HG03175 (cell line): ENCODE measurements at regions not wholly inside any gene's neighbourhood (a gene's known extent, or its start where the extent isn't known, plus 50 kb on each side); places are given as distances from the start of the nearest gene placed in this dataset.

Experiments
- ATAC-seq: cut with Tn5 transposase; IDR thresholded peaks from one replicate; pipeline ENCODE4 v1.9.1; 2021; ENCODE audit warnings: mild to moderate bottlenecking, moderate library complexity; ENCODE audit not compliant: unreplicated experiment

DNA sequence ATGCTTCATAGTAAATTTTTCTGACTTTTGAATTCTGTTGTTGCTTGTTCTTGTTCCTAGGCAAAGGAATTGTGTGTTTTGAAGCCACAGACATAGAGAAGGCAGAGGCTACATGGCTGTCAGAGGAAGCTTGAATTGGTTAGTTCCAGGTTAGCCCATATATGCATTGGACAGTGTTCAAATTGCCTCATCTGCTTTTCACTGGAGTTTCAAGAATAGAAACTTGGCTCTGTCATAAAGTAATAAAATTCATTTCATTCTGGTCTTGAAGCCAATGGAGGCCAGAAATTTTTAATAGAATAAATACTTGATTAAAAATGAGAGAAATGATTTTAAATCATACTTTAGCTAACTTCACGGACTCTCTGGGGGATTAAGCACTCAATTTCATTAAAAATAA is 178.0 kb downstream of the YIPF5 start:
- no peak for ATAC-seq

GRCh38 chr5:144002876-144003275 is 167.6 kb downstream of the YIPF5 start:
- no peak for ATAC-seq

GRCh38 chr5:144003636-144004035 is 166.8 kb downstream of the YIPF5 start:
- ATAC-seq: no peak

GRCh38 chr5:144004146-144004545 is 166.3 kb downstream of the YIPF5 start:
- no peak for ATAC-seq

- ATAC-seq: no peak
These were observed 165.7 kb downstream of the YIPF5 start for GRCh38 chr5:144004751-144005150.

DNA sequence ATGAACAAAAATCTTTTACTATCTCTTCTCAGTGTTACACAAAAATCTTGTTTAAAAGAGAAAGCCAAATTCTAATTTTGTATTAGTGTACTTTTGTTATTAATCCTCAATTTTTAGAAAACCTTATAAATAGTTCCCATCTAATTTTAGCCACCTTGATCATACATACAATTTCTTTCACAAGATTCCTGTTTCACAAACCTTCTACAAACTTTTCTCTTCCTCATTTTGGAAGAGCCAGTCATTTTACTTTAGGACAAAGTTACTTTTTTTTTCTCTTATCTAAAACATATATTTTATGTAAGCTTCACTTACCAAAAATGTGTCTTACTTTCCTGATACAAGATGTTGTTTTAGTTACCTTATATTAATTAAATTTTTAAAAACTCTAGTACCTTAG is 161.3 kb downstream of the YIPF5 start:
- ATAC-seq: no peak

GRCh38 chr5:144011388-144011787 is 159.1 kb downstream of the YIPF5 start:
- ATAC-seq: no peak

DNA sequence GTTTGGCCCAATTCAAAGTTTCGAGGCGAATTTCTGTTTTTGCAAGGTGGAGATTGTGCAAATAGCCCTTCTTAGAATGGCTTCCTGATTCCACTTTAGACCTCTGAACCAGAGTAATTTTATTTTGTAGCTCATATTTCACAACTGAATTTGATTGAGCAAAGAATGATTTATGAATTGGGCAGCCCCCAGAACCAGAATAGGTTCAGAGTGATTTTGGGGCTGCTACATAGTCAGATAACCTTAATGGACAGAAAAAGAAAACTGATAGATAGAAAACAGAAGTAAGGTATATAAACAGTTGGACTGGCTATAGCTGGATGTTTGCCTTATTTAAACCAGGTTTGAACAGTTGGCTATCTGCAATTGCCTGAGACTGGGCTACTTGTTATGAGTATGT is 156.6 kb downstream of the YIPF5 start:
- ATAC-seq: no peak

GRCh38 chr5:144015961-144016360 is 154.5 kb downstream of the YIPF5 start:
- no peak for ATAC-seq

DNA sequence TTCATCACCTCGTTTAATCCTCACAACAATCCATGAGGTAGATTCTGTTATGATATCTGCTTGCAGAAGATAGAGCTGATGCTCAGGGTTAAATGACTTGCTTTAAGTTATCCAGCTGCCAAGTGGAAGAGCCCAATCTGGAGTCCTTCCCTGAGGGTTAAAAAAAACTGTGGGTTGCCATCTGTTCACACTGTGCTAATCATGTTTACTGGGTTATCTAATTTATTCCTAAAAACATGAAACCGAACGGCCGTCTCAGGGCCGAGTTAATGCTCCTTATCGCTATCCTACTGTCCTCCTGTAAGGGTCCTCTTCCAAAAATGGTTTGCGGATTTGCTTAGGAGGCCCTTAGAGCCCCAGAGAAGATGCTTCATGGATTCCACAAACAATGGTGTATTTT is 153.3 kb downstream of the YIPF5 start:
- no peak for ATAC-seq

DNA sequence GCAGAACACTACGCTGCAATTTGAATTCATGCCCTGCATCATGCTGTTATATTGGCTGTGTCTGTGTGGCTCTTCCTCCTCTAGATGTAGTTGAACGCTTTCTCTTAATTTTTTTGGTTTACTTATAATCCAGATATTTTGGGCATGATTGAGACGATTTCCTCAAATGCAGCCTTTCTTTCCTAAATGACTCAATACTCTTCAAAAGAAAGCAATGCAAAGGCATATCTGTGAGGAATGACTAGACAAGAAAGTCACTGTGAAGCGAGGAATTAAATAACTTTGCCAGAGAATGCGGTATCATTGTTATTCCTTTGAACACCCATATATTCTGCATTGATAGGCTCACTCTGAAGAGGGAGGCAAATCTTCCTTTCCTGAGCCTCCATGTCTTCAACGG is 152.8 kb downstream of the YIPF5 start:
- ATAC-seq: no peak

- no peak for ATAC-seq
These were observed 146.4 kb downstream of the YIPF5 start for GRCh38 chr5:144024090-144024489.

DNA sequence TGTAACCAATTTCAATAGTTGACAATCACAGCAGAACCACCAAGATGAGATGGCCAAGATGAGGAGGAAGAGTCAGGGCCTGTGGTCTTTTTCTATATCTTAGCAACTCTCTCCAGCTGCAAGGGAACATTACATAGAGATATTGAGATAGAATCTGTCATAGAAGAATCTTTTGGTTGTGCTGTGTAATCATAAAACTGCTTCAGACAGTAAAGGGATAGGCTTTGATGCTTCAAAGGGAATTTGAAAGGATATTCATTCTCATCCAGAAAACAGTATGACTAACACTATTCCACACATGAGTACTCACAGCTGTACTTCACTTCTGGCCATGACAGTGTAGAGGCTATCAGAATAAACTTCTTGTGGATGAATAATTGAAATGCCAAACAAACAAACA is 145.9 kb downstream of the YIPF5 start:
- no peak for ATAC-seq

DNA sequence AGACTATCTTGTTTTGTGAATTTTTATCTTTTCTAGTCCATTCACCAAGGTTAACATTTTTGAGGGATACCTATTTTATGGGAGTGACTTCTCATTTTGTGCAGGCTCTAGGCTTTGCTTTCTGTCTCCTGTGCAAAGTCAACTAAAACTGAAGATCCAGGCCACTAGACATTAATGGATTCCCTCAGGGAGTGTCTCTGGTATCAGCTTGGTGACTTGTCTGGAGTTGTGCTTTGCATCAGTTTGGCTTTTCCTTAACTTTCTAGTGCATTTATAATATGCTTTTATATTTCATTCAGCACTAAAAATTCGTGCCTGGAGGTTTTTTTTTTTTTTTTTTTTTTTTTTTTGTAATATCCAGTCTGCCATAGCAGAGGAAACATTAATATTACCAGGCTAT is 144.2 kb downstream of the YIPF5 start:
- ATAC-seq: no peak

DNA sequence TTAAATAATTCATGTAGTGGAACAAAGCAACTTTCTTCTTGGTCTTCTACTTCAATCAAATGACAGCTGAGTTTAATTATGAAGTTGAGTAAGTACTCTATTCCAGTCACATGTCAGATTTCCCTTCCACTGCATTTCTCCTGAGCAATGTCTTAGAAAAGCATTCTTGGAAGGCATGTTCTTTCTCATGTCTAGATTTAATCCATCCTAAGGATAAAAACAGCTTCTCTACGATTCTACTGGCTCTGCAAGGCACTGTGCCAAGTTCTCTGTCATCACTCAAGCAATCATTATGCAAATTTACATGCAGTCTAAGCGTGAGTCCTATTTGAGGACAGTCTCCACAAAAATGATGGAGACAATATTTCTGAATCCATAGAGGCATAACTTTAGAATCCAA is 142.4 kb downstream of the YIPF5 start:
- ATAC-seq: no peak

DNA sequence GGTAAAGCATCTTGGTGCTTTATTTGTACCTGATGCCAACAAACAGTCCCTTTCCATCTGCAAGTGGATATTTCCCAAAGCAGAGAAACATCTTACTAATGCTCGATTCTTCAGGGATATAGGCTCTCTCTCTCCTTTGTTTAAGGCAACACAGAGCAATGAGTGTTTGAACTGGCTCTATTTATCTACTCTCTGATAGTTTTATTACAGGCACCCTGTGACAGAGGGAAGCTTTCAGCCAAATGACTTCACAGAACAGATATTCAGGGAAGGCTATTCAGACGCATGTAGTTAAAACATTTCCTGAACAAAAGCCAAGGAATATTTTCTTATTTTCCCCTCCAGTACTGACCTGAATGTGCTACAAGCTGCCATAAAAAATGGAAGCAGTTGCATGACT is 141.8 kb downstream of the YIPF5 start:
- ATAC-seq: no peak

GRCh38 chr5:144030904-144031303 is 139.6 kb downstream of the YIPF5 start:
- no peak for ATAC-seq

DNA sequence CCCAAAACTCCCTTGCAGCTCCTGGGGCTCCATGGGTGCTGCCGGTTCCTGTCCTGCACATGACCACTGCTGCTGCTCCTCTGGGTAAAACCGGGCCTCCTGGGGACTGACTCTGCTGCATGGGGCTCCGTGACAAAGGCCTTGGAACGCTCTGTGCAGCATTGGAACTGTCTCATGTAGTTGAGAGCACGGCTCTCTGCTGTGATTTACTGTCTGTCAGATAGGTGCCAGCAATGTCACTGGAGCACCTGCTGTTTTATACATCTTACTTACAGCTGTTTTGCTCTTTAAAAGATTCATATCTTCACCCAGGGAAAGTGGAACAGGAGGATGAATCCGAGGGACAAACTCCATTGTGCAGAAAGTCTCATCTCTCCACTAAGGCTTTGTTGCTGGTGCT is 138.1 kb downstream of the YIPF5 start:
- no peak for ATAC-seq

DNA sequence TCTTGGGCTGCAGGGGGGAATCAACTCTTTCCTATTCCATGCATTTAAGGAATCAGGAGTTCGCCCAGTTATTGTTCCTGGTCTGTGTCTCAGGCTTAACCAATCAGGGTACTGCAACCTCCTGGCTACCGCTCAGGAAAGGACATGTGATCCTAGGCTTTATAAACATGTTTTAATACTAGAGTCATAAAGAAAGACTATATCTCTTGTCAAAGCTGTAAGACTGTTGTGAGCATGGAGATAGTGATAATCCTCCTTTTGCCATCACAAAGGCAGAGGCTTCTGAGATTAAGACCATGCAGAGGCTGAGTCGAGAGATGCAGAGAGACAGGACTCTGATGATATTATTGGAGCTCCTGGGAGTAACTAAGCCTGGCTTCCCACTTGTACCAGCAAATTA is 137.0 kb downstream of the YIPF5 start:
- no peak for ATAC-seq

DNA sequence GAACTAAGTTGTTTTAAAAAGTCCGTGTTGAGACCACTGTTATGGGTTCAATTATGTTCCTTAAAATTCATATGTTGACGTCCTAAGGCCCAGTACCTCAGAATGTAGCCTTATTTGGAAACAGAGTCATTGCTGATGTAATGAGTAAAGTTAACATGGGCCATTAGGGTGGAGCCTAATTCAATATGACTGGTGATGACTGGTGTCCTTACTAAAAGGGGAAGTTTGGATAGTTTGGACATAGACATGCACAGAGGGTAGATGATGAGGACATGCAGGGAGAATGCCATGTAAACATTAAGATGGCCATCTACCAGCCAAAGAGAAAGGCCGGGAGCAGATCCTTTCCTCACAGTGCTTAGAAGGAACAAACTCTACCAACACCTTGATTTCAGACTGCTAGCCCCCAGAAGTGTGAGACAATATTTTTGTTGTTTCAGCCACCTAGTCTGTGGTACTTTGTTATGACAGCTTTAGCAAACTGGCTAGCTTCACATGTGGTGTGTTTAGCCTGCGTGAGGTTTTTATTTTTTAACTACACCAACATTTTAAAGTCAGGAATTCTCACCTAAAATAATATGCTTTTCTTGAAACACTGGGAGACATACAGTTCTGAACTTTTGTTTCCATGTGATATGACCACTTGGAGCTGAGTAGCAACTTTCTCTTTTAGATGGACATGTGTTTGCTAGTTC is 135.3 kb downstream of the YIPF5 start:
- no peak for ATAC-seq

- ATAC-seq: no peak
These were observed 134.0 kb downstream of the YIPF5 start for GRCh38 chr5:144036476-144036875.

GRCh38 chr5:144040615-144041305 is 129.7 kb downstream of the YIPF5 start:
- ATAC-seq: no peak

- no peak for ATAC-seq
These were observed 128.3 kb downstream of the YIPF5 start for GRCh38 chr5:144042156-144042555.
